Non-pigmented ciliary epithelial cell (primary cell): ENCODE measurements at regions not wholly inside any gene's neighbourhood (a gene's known extent, or its start where the extent isn't known, plus 50 kb on each side); places are given as distances from the start of the nearest gene placed in this dataset.

Source experiments
- DNase-seq: peaks from one replicate; pipeline ENCODE4 v3.0.0-alpha.2; 2010; ENCODE audit warnings: low read depth

GRCh38 chr5:2991884-2992283 is 240.4 kb upstream of the IRX2 start:
- DNase-seq: no peak

GRCh38 chr5:2989517-2989916 is 238.0 kb upstream of the IRX2 start:
- no peak for DNase-seq

- no peak for DNase-seq
These were observed 234.8 kb upstream of the IRX2 start for GRCh38 chr5:2986301-2986700.

GRCh38 chr5:2985718-2986117 is 234.2 kb upstream of the IRX2 start:
- no peak for DNase-seq

- no peak for DNase-seq
These were observed 232.3 kb upstream of the IRX2 start for GRCh38 chr5:2983583-2984300.

- no peak for DNase-seq
These were observed 230.2 kb upstream of the IRX2 start for GRCh38 chr5:2981652-2982051.

- DNase-seq: no peak
These were observed 229.6 kb upstream of the IRX2 start for GRCh38 chr5:2981035-2981434.

- no peak for DNase-seq
These were observed 208.8 kb upstream of the IRX2 start for GRCh38 chr5:2960294-2960693.

- DNase-seq: no peak
These were observed 207.5 kb upstream of the IRX2 start for GRCh38 chr5:2958976-2959375.

- no peak for DNase-seq
These were observed 197.4 kb upstream of the IRX2 start for GRCh38 chr5:2948875-2949274.

GRCh38 chr5:2946315-2946714 is 194.8 kb upstream of the IRX2 start:
- DNase-seq: no peak

- no peak for DNase-seq
These were observed 184.9 kb upstream of the IRX2 start for GRCh38 chr5:2936413-2936812.

GRCh38 chr5:2929779-2930178 is 178.3 kb upstream of the IRX2 start:
- DNase-seq: no peak

- DNase-seq: no peak
These were observed 170.2 kb upstream of the IRX2 start for GRCh38 chr5:2921651-2922050.

- no peak for DNase-seq
These were observed 169.7 kb upstream of the IRX2 start for GRCh38 chr5:2921176-2921575.

GRCh38 chr5:2920312-2920711 is 168.8 kb upstream of the IRX2 start:
- no peak for DNase-seq

- DNase-seq: no peak
These were observed 168.0 kb upstream of the IRX2 start for GRCh38 chr5:2919310-2920018.

- DNase-seq: no peak
These were observed 166.0 kb upstream of the IRX2 start for GRCh38 chr5:2917524-2917923.

GRCh38 chr5:2917093-2917492 is 165.6 kb upstream of the IRX2 start:
- no peak for DNase-seq

- no peak for DNase-seq
These were observed 164.7 kb upstream of the IRX2 start for GRCh38 chr5:2916076-2916682.

GRCh38 chr5:2914981-2915484 is 163.6 kb upstream of the IRX2 start:
- DNase-seq: no peak

- DNase-seq: no peak
These were observed 162.7 kb upstream of the IRX2 start for GRCh38 chr5:2914022-2914661.

GRCh38 chr5:2913281-2913680 is 161.8 kb upstream of the IRX2 start:
- DNase-seq: no peak
